Activated naive CD8-positive, alpha-beta T cell treated with anti-CD3 and anti-CD28 coated beads, Interleukin-2, amount 50 U/mL, for 24 hours (primary cell): ENCODE measurements at regions not wholly inside any gene's neighbourhood (a gene's known extent, or its start where the extent isn't known, plus 50 kb on each side); places are given as distances from the start of the nearest gene placed in this dataset.
"Not testable (repeated sequence)": the region's sequence is repeated elsewhere in the genome, so short reads cannot be mapped to it uniquely, and the experiment has no call there.

ENCODE experiments used
- ATAC-seq: fragments of 150-1000 bp; cut with Tn5 transposase; one replicate; pipeline ENCODE4 v1.10.0; 2021
- DNase-seq: peaks from one replicate; pipeline ENCODE4 v3.0.0; 2021
- H3K27ac Mint-ChIP-seq: one replicate; pipeline ENCODE4 v1.8.0; 2021; ENCODE audit warnings: mild to moderate bottlenecking, mixed read lengths
- H3K27me3 Mint-ChIP-seq: one replicate; pipeline ENCODE4 v1.8.0; 2021; ENCODE audit warnings: mixed read lengths
- H3K36me3 Mint-ChIP-seq: one replicate; pipeline ENCODE4 v1.8.0; 2021; ENCODE audit warnings: low read depth, mixed read lengths
- H3K4me1 Mint-ChIP-seq: one replicate; pipeline ENCODE4 v1.8.0; 2021; ENCODE audit warnings: mixed read lengths
- H3K4me3 Mint-ChIP-seq: one replicate; pipeline ENCODE4 v1.8.0; 2021; ENCODE audit warnings: mild to moderate bottlenecking, moderate library complexity, mixed read lengths
- H3K9me3 Mint-ChIP-seq: one replicate; pipeline ENCODE4 v1.8.0; 2021; ENCODE audit warnings: mixed read lengths

- ATAC-seq (no peak), DNase-seq (no peak)
- Mint-ChIP-seq H3K4me1 (no peaks in the 10 kb centered on the region), H3K9me3 (peaks cover 28% of the 10 kb centered on the region), H3K4me3 (no peak overlapping the region), H3K27ac (no peak overlapping the region), H3K36me3 (no peaks in the 10 kb centered on the region), H3K27me3 (no peaks in the 10 kb centered on the region)
These were observed 273.8 kb downstream of the LIG4 start for GRCh38 chr13:107941345-107942029.

GRCh38 chr13:107937848-107938247 lies 277.5 kb downstream of the LIG4 start:
- Mint-ChIP-seq H3K9me3 (peaks cover 13% of the 10 kb centered on the region), H3K27me3 (no peaks in the 10 kb centered on the region), H3K4me1 (no peaks in the 10 kb centered on the region), H3K4me3 (no peak overlapping the region), H3K36me3 (no peaks in the 10 kb centered on the region), H3K27ac (no peak overlapping the region)
- DNase-seq, result no peak
- ATAC-seq, result no peak

DNA sequence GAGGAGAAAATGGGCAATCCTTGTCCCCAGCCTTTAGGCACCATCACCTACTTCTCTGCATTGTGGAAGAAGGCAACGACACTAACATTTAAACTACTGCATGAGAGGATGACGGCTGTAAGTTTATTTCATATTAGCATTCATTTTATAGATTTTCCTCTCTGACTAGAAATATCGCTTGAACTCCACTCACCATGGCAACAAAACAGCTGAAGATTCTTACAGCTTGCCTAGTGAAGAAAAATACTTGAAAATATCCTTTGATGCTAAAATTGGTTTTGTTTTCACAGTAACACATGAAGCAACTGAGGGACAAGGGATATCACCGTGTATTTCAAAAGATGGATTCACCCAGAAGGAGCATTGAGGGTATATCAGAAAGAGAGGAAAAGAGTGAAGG lies 284.3 kb downstream of the LIG4 start:
- Mint-ChIP-seq H3K27ac (no peak overlapping the region), H3K4me3 (no peak overlapping the region), H3K4me1 (no peaks in the 10 kb centered on the region), H3K9me3 (peaks cover 6% of the 10 kb centered on the region), H3K36me3 (no peaks in the 10 kb centered on the region), H3K27me3 (no peaks in the 10 kb centered on the region)
- ATAC-seq, result no peak
- no peak for DNase-seq

DNA sequence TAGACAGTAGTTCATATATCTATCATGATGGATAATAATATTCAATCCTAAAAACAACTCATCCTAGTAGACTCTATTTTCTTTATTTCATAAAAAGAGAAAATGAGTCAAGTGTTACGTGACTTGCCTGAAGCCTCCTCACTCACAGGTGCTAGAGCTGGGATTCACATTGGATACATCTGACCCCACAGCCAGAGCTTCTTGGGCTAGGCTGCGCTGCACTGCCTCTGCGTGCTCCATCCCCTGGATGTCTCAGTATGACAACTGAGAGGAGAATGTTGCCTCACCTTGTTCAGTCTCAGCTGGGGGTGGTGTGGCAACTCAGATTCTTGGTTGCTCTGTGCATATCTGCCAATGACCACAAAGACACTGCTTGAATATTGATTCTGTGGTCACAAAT lies 286.6 kb downstream of the LIG4 start:
- Mint-ChIP-seq H3K4me3 (no peak overlapping the region), H3K4me1 (no peaks in the 10 kb centered on the region), H3K27ac (no peak overlapping the region), H3K36me3 (no peaks in the 10 kb centered on the region), H3K9me3 (peaks cover 6% of the 10 kb centered on the region), H3K27me3 (no peaks in the 10 kb centered on the region)
- DNase-seq (no peak), ATAC-seq (no peak)

- no peak for ATAC-seq
- Mint-ChIP-seq H3K4me1 (no peaks in the 10 kb centered on the region), H3K9me3 (peaks cover 6% of the 10 kb centered on the region)
These were observed 287.8 kb downstream of the LIG4 start for GRCh38 chr13:107927557-107927956.

DNA sequence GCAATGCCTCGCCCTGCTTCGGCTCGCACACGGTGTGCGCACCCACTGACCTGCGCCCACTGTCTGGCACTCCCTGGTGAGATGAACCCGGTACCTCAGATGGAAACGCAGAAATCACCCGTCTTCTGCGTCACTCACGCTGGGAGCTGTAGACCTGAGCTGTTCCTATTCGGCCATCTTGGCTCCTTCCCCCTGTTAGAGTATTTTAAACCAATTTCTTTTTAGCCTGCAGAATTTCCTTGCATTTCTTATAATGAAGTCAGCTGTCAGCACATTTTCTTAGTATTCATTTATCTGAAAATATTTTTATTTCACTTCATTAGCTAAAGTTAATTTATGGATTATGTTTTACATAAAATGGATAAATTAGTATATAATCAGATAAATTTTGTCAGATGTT lies 288.8 kb downstream of the LIG4 start:
- H3K36me3 Mint-ChIP-seq, DNase-seq, H3K4me3 Mint-ChIP-seq, H3K27me3 Mint-ChIP-seq, H3K27ac Mint-ChIP-seq, H3K4me1 Mint-ChIP-seq, ATAC-seq, H3K9me3 Mint-ChIP-seq: not testable (repeated sequence)

More at GRCh38 chr13:107927557-107927956, 287.8 kb downstream of the LIG4 start:
- H3K27ac Mint-ChIP-seq, result no peak overlapping the region
- H3K4me3 Mint-ChIP-seq, result no peak overlapping the region
- no peaks in the 10 kb centered on the region for H3K27me3 Mint-ChIP-seq
- DNase-seq, result no peak
- no peaks in the 10 kb centered on the region for H3K36me3 Mint-ChIP-seq

- DNase-seq, H3K4me1 Mint-ChIP-seq, ATAC-seq, H3K36me3 Mint-ChIP-seq, H3K4me3 Mint-ChIP-seq, H3K27me3 Mint-ChIP-seq, H3K27ac Mint-ChIP-seq: not testable (repeated sequence)
- H3K9me3 Mint-ChIP-seq, result peaks cover 16% of the 10 kb centered on the region
These were observed 298.4 kb downstream of the LIG4 start for GRCh38 chr13:107916902-107917301.

DNA sequence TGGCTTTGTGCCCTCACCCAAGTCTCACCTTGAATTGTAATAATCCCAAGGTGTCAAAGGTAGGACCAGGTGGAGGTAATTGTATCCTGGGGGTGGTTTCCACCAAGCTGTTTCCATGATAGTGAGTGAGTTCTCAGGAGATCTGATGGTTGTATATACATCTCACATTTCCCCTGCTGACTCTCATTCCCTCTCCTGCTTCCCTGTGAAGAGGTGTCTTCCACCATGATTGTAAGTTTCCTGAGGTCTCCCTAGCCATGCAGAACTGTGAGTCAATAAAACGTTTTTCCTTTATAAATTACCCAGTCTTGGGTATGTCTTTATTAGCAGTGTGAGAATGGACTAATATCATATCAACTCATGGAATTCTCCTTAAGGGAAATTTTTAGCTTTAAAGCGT lies 302.6 kb downstream of the LIG4 start:
- no peak for DNase-seq
- Mint-ChIP-seq H3K9me3 (peaks cover 12% of the 10 kb centered on the region), H3K27ac (no peak overlapping the region), H3K36me3 (no peaks in the 10 kb centered on the region), H3K4me1 (no peaks in the 10 kb centered on the region), H3K4me3 (no peak overlapping the region), H3K27me3 (no peaks in the 10 kb centered on the region)
- no peak for ATAC-seq

DNA sequence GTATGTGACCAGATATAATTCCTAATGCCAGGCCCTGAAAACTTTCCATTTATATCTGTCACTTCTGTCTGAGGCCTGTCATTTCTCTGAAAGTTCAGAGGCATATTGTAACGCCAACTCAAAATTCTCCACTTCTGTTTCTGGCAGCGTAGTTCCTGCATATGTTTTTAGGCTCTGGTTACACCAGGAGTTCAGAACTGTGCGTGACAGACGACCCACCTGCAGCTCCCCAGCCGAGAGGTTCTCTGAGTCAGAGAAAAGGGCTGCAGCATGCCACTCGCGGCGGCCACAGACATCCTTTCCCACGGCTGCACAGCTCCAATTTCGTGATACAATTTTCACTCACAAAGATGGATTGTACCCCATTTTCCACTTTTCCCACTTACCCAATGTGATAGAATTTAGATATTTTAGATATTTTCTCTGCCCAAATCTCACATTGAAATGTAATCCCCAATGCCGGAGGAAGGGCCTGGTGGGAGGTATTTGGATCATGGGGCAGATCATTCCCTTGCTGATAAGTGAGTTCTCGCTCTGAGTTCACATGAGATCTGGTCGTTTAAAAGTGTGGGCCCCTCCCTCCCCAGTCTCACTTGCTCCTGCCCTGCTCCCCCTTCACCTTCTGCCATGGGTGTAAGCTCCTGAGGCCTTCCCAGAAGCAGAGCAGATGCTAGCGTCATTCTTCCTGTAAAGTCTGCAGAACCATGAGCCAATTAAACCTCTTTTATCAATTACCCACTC lies 308.1 kb downstream of the LIG4 start:
- no peak for DNase-seq
- Mint-ChIP-seq H3K27me3 (no peaks in the 10 kb centered on the region), H3K27ac (no peak overlapping the region), H3K4me1 (no peaks in the 10 kb centered on the region), H3K9me3 (peaks cover 7% of the 10 kb centered on the region), H3K36me3 (no peaks in the 10 kb centered on the region), H3K4me3 (no peak overlapping the region)
- ATAC-seq, result no peak

- DNase-seq, result no peak
- H3K9me3 Mint-ChIP-seq, result peaks cover 5% of the 10 kb centered on the region
- ATAC-seq, result no peak
- H3K4me1 Mint-ChIP-seq, result no peaks in the 10 kb centered on the region
- H3K4me3 Mint-ChIP-seq, result no peak overlapping the region
- no peak overlapping the region for H3K27ac Mint-ChIP-seq
- no peaks in the 10 kb centered on the region for H3K27me3 Mint-ChIP-seq
- no peaks in the 10 kb centered on the region for H3K36me3 Mint-ChIP-seq
These were observed 309.2 kb downstream of the LIG4 start for GRCh38 chr13:107906131-107906530.

DNA sequence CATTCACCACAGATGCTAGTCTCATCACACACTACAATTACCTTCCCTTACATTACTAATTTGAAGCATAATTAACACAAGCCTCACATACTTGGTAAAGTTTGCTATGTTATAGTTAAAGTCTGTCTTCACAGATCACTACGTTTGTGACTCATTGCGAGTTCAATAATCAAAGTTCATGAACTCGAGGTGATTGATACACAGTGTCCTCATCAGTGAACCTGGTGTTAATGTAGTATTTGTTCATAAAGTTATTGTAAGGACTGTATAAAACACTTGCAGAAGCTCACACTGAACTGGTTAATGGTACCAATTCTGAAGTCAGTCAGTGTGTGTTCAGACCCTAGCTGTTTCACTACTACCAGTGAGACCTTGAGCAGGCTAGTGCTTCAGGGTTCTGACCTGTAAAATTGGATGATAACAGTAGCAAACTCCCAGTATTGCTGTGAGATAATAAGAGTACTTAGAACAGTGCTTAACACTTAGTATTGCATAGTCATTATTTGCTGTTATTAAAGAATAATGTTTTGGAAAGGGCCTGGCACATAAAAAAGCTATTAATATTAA lies 313.3 kb downstream of the LIG4 start:
- no peak for DNase-seq
- no peaks in the 10 kb centered on the region for H3K36me3 Mint-ChIP-seq
- H3K27me3 Mint-ChIP-seq, result no peaks in the 10 kb centered on the region
- H3K4me1 Mint-ChIP-seq, result no peaks in the 10 kb centered on the region
- H3K9me3 Mint-ChIP-seq, result peaks cover 5% of the 10 kb centered on the region
- no peak overlapping the region for H3K27ac Mint-ChIP-seq
- no peak for ATAC-seq
- no peak overlapping the region for H3K4me3 Mint-ChIP-seq

DNA sequence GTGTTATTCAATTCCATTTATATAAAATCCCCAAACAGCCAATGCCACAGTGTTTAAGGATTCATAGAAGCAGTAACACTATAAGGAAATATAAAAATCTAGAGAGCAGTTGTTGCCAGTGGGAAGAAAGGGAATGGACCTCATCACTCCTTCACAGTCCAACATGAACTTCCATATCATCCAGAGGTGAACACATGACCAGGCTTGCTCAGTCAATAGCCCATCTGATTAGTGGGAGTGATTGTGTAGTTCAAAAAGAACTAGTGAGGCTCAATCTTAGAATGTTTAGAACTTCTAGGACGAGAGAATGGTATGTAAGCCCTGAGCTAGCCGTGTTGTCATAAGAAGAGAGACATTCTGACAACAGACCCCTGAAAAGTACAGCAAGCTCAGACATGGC lies 314.1 kb downstream of the LIG4 start:
- H3K27me3 Mint-ChIP-seq, result no peaks in the 10 kb centered on the region
- peaks cover 5% of the 10 kb centered on the region for H3K9me3 Mint-ChIP-seq
- no peak overlapping the region for H3K27ac Mint-ChIP-seq
- DNase-seq (no peak), ATAC-seq (no peak)
- H3K4me3 Mint-ChIP-seq, result no peak overlapping the region
- H3K4me1 Mint-ChIP-seq, result no peaks in the 10 kb centered on the region
- H3K36me3 Mint-ChIP-seq, result no peaks in the 10 kb centered on the region

- Mint-ChIP-seq H3K27ac (no peak overlapping the region), H3K36me3 (no peaks in the 10 kb centered on the region), H3K4me3 (no peak overlapping the region), H3K27me3 (no peaks in the 10 kb centered on the region), H3K4me1 (no peaks in the 10 kb centered on the region), H3K9me3 (peaks cover 5% of the 10 kb centered on the region)
- DNase-seq, result no peak
- ATAC-seq, result no peak
These were observed 314.6 kb downstream of the LIG4 start for GRCh38 chr13:107900775-107901174.

- H3K4me3 Mint-ChIP-seq, result no peak overlapping the region
- H3K9me3 Mint-ChIP-seq, result no peaks in the 10 kb centered on the region
- DNase-seq (no peak), ATAC-seq (no peak)
- H3K36me3 Mint-ChIP-seq, result no peaks in the 10 kb centered on the region
- no peaks in the 10 kb centered on the region for H3K27me3 Mint-ChIP-seq
- no peak overlapping the region for H3K27ac Mint-ChIP-seq
- no peaks in the 10 kb centered on the region for H3K4me1 Mint-ChIP-seq
These were observed 329.2 kb downstream of the LIG4 start for GRCh38 chr13:107886118-107886517.

DNA sequence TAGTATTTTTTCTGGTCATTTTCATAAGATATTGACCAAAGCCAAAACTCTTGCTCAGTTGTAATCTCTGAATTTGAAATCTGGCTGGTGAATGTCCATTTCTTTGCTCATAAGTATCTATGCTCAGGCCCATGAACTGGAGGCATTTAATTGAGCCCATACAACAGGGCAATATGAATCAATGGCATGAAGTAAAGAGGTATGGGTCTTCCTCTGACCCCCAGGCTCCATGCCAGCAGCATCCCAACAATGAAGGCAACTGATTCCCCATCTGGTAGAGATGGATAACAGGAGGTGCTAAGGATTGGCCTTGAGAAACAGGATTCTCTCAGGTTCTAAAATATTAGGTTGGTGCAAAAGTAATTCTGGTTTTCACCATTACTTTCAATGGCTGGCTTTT lies 330.8 kb downstream of the LIG4 start:
- no peak for DNase-seq
- no peak for ATAC-seq
- H3K27ac Mint-ChIP-seq, result no peak overlapping the region
- no peaks in the 10 kb centered on the region for H3K36me3 Mint-ChIP-seq
- no peaks in the 10 kb centered on the region for H3K27me3 Mint-ChIP-seq
- H3K4me3 Mint-ChIP-seq, result no peak overlapping the region
- peaks cover 4% of the 10 kb centered on the region for H3K9me3 Mint-ChIP-seq
- H3K4me1 Mint-ChIP-seq, result no peaks in the 10 kb centered on the region
